ENCODE measurements at regions not wholly inside any gene's neighbourhood (a gene's known extent, or its start where the extent isn't known, plus 50 kb on each side); places are given as distances from the start of the nearest gene placed in this dataset.

GRCh38 chr11:28636566-28636965 is 528.4 kb downstream of the METTL15 start:
- DNase-seq = no peak

GRCh38 chr11:28636033-28636432 is 527.8 kb downstream of the METTL15 start:
- DNase-seq = no peak

GRCh38 chr11:28632338-28632737 is 524.1 kb downstream of the METTL15 start:
- DNase-seq = no peak

GRCh38 chr11:28631148-28631547 is 523.0 kb downstream of the METTL15 start:
- no peak for DNase-seq

GRCh38 chr11:28629235-28629634 is 521.0 kb downstream of the METTL15 start:
- no peak for DNase-seq

GRCh38 chr11:28628412-28628811 is 520.2 kb downstream of the METTL15 start:
- DNase-seq = no peak

GRCh38 chr11:28627690-28628255 is 519.6 kb downstream of the METTL15 start:
- DNase-seq = no peak

GRCh38 chr11:28625532-28625931 is 517.3 kb downstream of the METTL15 start:
- no peak for DNase-seq

GRCh38 chr11:28621753-28622152 is 513.6 kb downstream of the METTL15 start:
- no peak for DNase-seq

GRCh38 chr11:28619846-28620540 is 511.8 kb downstream of the METTL15 start:
- DNase-seq = no peak

- no peak for DNase-seq
Observed at GRCh38 chr11:28618416-28618815, 510.2 kb downstream of the METTL15 start.

GRCh38 chr11:28616160-28616965 is 508.2 kb downstream of the METTL15 start:
- DNase-seq = no peak

GRCh38 chr11:28615542-28615941 is 507.4 kb downstream of the METTL15 start:
- DNase-seq = no peak

GRCh38 chr11:28606930-28607329 is 498.7 kb downstream of the METTL15 start:
- no peak for DNase-seq

- DNase-seq = no peak
Observed at GRCh38 chr11:28599656-28600055, 491.5 kb downstream of the METTL15 start.

- no peak for DNase-seq
Observed at GRCh38 chr11:28598531-28598930, 490.3 kb downstream of the METTL15 start.

GRCh38 chr11:28596816-28597215 is 488.6 kb downstream of the METTL15 start:
- no peak for DNase-seq

- DNase-seq = no peak
Observed at GRCh38 chr11:28592141-28592540, 484.0 kb downstream of the METTL15 start.

GRCh38 chr11:28584992-28585391 is 476.8 kb downstream of the METTL15 start:
- DNase-seq = no peak

- no peak for DNase-seq
Observed at GRCh38 chr11:28582506-28582905, 474.3 kb downstream of the METTL15 start.

- no peak for DNase-seq
Observed at GRCh38 chr11:28581286-28582242, 473.4 kb downstream of the METTL15 start.

GRCh38 chr11:28571371-28571770 is 463.2 kb downstream of the METTL15 start:
- no peak for DNase-seq

- no peak for DNase-seq
Observed at GRCh38 chr11:28569106-28569505, 460.9 kb downstream of the METTL15 start.
